ENCODE measurements at regions not wholly inside any gene's neighbourhood (a gene's known extent, or its start where the extent isn't known, plus 50 kb on each side); places are given as distances from the start of the nearest gene placed in this dataset.

DNA sequence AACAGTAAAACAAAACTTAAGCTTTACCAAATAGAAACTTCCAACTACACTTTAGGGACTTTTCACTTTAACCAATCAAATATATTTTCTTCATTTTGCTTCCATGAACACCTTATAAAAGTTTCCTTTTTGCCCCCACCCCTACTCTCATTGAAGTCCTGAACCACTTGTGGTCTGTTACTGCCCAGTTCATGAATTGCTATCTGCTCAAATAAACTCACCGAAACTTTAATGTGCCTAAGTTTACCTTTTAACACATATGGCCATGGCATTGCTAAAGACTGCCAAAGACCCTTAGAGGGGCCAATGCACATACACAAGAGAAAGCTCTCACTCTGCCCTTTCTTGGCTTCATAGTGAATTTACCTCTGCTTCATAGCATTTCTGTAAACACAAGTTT lies 195.3 kb downstream of the RND3 start:
- H3K79me2 ChIP-seq (ENCODE audit: insufficient read depth, low read length) = no peaks in the 10 kb centered on the region
- no peak for TF ChIP-seq EZH2phosphoT487 (IDR thresholded peaks at IDR 0.05; ENCODE audit: borderline replicate concordance)
- TF ChIP-seq, protein P1, sequence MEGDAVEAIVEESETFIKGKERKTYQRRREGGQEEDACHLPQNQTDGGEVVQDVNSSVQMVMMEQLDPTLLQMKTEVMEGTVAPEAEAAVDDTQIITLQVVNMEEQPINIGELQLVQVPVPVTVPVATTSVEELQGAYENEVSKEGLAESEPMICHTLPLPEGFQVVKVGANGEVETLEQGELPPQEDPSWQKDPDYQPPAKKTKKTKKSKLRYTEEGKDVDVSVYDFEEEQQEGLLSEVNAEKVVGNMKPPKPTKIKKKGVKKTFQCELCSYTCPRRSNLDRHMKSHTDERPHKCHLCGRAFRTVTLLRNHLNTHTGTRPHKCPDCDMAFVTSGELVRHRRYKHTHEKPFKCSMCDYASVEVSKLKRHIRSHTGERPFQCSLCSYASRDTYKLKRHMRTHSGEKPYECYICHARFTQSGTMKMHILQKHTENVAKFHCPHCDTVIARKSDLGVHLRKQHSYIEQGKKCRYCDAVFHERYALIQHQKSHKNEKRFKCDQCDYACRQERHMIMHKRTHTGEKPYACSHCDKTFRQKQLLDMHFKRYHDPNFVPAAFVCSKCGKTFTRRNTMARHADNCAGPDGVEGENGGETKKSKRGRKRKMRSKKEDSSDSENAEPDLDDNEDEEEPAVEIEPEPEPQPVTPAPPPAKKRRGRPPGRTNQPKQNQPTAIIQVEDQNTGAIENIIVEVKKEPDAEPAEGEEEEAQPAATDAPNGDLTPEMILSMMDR (conservative IDR thresholded peaks at IDR 0.05; ENCODE audit: low read length) = no peak
- no peaks in the 10 kb centered on the region for H3K9me3 ChIP-seq (ENCODE audit: insufficient read depth, low read depth, low read length)
- no peak overlapping the region for H3K4me3 ChIP-seq (ENCODE audit: low read length, poor library complexity, severe bottlenecking)
- H3K9me2 ChIP-seq (replicated peaks; ENCODE audit: low read depth, low read length) = no peaks in the 10 kb centered on the region
- no peak overlapping the region for H3K9ac ChIP-seq (ENCODE audit: low read depth, low read length, poor library complexity, severe bottlenecking)
- peaks cover 2% of the 10 kb centered on the region for H3K4me1 ChIP-seq (ENCODE audit: insufficient read depth, low read length, poor library complexity, severe bottlenecking)
- no peaks in the 10 kb centered on the region for H4K20me1 ChIP-seq (ENCODE audit: insufficient read depth, low read length, poor library complexity, severe bottlenecking)
- H3F3A ChIP-seq (ENCODE audit: low read depth) = no peaks in the 10 kb centered on the region
- no peak overlapping the region for H3K4me2 ChIP-seq (ENCODE audit: low read depth, low read length, poor library complexity, severe bottlenecking)
- no peaks in the 10 kb centered on the region for H3K27me3 ChIP-seq (ENCODE audit: insufficient read depth, low read length, poor library complexity, severe bottlenecking)
- H2AFZ ChIP-seq (ENCODE audit: low read length) = no peak overlapping the region
- no peaks in the 10 kb centered on the region for H3K36me3 ChIP-seq (ENCODE audit: insufficient read depth, low read length)

DNA sequence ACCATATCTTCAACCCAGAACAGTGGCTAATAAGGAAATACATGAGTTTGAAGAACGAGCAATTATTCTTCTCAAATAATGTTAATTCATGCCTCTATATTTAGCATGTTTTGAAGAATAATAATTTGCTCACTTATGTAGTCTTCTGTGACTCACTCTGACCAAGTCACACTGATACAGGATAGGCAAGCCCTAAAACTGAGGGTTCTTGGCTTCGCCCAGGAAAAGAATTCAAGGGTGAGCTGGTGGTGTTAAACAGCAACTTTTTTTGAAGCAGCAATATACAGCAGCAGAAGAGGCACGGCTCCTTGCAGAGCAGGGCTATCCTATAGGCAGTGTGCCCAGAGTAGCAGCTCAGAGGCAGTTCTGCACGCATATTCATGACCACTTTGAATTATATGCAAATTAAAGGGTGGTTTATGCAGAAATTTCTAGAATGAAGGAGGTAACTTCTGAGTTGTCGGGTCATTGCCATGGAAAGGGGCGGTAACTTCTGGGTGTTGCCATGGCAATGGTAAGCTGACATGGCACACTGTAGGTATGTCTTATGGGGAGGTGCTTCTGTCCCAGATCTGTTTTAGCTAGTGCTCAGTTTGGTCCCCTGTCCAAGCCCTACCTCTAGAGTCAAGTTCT lies 200.6 kb downstream of the RND3 start:
- no peaks in the 10 kb centered on the region for H3K4me1 ChIP-seq (ENCODE audit: insufficient read depth, low read length, poor library complexity, severe bottlenecking)

GRCh38 chr2:150284116-150284515 lies 203.4 kb downstream of the RND3 start:
- no peaks in the 10 kb centered on the region for H3F3A ChIP-seq (ENCODE audit: low read depth)
- TF ChIP-seq EZH2phosphoT487 (IDR thresholded peaks at IDR 0.05; ENCODE audit: borderline replicate concordance) = no peak
- TF ChIP-seq, protein P1 (conservative IDR thresholded peaks at IDR 0.05; ENCODE audit: low read length) = no peak
- no peaks in the 10 kb centered on the region for H3K79me2 ChIP-seq (ENCODE audit: insufficient read depth, low read length)
- H4K20me1 ChIP-seq (ENCODE audit: insufficient read depth, low read length, poor library complexity, severe bottlenecking) = no peaks in the 10 kb centered on the region
- no peaks in the 10 kb centered on the region for H3K27me3 ChIP-seq (ENCODE audit: insufficient read depth, low read length, poor library complexity, severe bottlenecking)
- H3K9me3 ChIP-seq (ENCODE audit: insufficient read depth, low read depth, low read length) = peaks cover 3% of the 10 kb centered on the region; the same call in 1 of the 2 replicates
- no peaks in the 10 kb centered on the region for H3K4me1 ChIP-seq (ENCODE audit: insufficient read depth, low read length, poor library complexity, severe bottlenecking)
- no peaks in the 10 kb centered on the region for H3K36me3 ChIP-seq (ENCODE audit: insufficient read depth, low read length)
- no peak overlapping the region for H3K9ac ChIP-seq (ENCODE audit: low read depth, low read length, poor library complexity, severe bottlenecking)
- no peak overlapping the region for H3K4me2 ChIP-seq (ENCODE audit: low read depth, low read length, poor library complexity, severe bottlenecking)
- no peaks in the 10 kb centered on the region for H3K9me2 ChIP-seq (replicated peaks; ENCODE audit: low read depth, low read length)
- no peak overlapping the region for H3K4me3 ChIP-seq (ENCODE audit: low read length, poor library complexity, severe bottlenecking)
- no peak overlapping the region for H2AFZ ChIP-seq (ENCODE audit: low read length)

More for the DNA sequence above, 200.6 kb downstream of the RND3 start:
- Histone ChIP-seq H4K20me1 (ENCODE audit: insufficient read depth, low read length, poor library complexity, severe bottlenecking) (no peaks in the 10 kb centered on the region), H3K4me2 (ENCODE audit: low read depth, low read length, poor library complexity, severe bottlenecking) (no peak overlapping the region), H3K27me3 (ENCODE audit: insufficient read depth, low read length, poor library complexity, severe bottlenecking) (no peaks in the 10 kb centered on the region), H2AFZ (ENCODE audit: low read length) (no peak overlapping the region), H3K9ac (ENCODE audit: low read depth, low read length, poor library complexity, severe bottlenecking) (no peak overlapping the region), H3K36me3 (ENCODE audit: insufficient read depth, low read length) (no peaks in the 10 kb centered on the region), H3K79me2 (ENCODE audit: insufficient read depth, low read length) (no peaks in the 10 kb centered on the region), H3K4me3 (ENCODE audit: low read length, poor library complexity, severe bottlenecking) (no peak overlapping the region), H3K9me2 (replicated peaks; ENCODE audit: low read depth, low read length) (no peaks in the 10 kb centered on the region), H3K9me3 (ENCODE audit: insufficient read depth, low read depth, low read length) (no peaks in the 10 kb centered on the region), H3F3A (ENCODE audit: low read depth) (no peaks in the 10 kb centered on the region)
- no peak for TF ChIP-seq EZH2phosphoT487 (IDR thresholded peaks at IDR 0.05; ENCODE audit: borderline replicate concordance)
- TF ChIP-seq, protein P1 (conservative IDR thresholded peaks at IDR 0.05; ENCODE audit: low read length) = no peak

Measured in Loucy (cell line).